ENCODE measurements at regions not wholly inside any gene's neighbourhood (a gene's known extent, or its start where the extent isn't known, plus 50 kb on each side); places are given as distances from the start of the nearest gene placed in this dataset.

DNA sequence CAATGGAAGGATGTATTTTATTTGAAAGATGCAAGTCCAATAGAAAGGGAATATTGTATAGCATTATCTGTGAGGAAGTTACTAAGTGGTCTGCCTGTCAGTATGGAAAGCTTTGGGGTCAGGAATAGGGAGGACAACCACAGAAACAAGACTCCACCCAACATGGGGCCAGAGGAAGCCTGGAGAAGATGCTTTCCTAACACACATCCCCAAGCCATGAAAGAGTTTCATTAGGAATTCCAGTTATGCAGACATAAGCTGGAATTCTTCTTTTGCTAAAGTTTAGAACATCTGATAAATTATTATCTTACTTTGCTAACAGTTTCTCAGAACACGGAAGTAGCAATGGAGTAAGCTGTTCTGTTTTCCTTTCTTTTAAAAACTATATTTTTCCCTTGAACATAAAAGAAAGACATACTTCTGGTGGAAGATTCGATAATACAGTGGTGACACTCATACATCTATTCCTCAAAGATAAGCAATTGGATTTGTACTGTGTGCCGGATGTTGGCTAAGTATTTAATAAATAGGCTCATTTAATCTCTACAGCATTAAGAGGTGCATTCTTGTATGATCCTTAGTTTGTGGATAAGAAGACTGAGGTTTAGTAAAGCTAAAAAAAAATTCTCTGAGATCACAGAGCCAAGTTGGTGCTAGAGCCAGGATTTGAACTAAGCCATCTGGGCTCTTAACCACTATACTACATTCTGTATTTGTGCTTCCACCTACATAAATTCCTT, 51.0 kb upstream of the GAS7 start:
- POLR2A ChIA-PET = no interaction called here
- no peak for DNase-seq (ENCODE audit: extremely low spot score)
- CTCF ChIA-PET = interaction anchor here (1.4 kb wide), 1 partner anchor 23 kb away, joined by 3 read pairs; no protein-coding TSS in a partner anchor
- no peak for TF ChIP-seq NFRKB (IDR thresholded peaks at IDR 0.05)
- TF ChIP-seq TARDBP (IDR thresholded peaks at IDR 0.05) = no peak
- no peak for TF ChIP-seq ARNT (IDR thresholded peaks at IDR 0.05)
- TF ChIP-seq L3MBTL2 (conservative IDR thresholded peaks at IDR 0.05) = no peak
- TF ChIP-seq, protein P1, sequence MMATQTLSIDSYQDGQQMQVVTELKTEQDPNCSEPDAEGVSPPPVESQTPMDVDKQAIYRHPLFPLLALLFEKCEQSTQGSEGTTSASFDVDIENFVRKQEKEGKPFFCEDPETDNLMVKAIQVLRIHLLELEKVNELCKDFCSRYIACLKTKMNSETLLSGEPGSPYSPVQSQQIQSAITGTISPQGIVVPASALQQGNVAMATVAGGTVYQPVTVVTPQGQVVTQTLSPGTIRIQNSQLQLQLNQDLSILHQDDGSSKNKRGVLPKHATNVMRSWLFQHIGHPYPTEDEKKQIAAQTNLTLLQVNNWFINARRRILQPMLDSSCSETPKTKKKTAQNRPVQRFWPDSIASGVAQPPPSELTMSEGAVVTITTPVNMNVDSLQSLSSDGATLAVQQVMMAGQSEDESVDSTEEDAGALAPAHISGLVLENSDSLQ (IDR thresholded peaks at IDR 0.05) = no peak
- TF ChIP-seq SUZ12 (IDR thresholded peaks at IDR 0.05) = no peak
- no peak for TF ChIP-seq BHLHE40 (IDR thresholded peaks at IDR 0.05; ENCODE audit: borderline replicate concordance)
- TF ChIP-seq FOXA1 (IDR thresholded peaks at IDR 0.05) = no peak
- no peak for TF ChIP-seq HDGF (IDR thresholded peaks at IDR 0.05; ENCODE audit: borderline replicate concordance)
- no peak for TF ChIP-seq LEF1 (IDR thresholded peaks at IDR 0.05; ENCODE audit: borderline replicate concordance)
- no peak for TF ChIP-seq FOXM1 (IDR thresholded peaks at IDR 0.05; ENCODE audit: borderline replicate concordance)

All from HEK293T (cell line).